OCI-LY7 (cell line): ENCODE measurements at regions not wholly inside any gene's neighbourhood (a gene's known extent, or its start where the extent isn't known, plus 50 kb on each side); places are given as distances from the start of the nearest gene placed in this dataset.
"Not testable (repeated sequence)": the region's sequence is repeated elsewhere in the genome, so short reads cannot be mapped to it uniquely, and the experiment has no call there.

Experiments used
- BruUV-seq: library from RNA; stranded (reverse); fragments of 400-500 nt; replicated peaks from 2 replicates; lab custom pipeline; 2021; lab: Mats Ljungman, UMichigan
- CTCF ChIA-PET: fragments of 300-600 bp; sonication (Branson Sonifier 250); formaldehyde crosslinking; loops from one replicate; lab custom pipeline; 2022; ENCODE audit warnings: antibody characterized with exemption; ENCODE audit not compliant: unreplicated experiment; lab: Charles Lee
- POLR2A ChIA-PET: fragments of 300-600 bp; sonication (Branson Sonifier 250); formaldehyde crosslinking; loops from one replicate; lab custom pipeline; 2022; ENCODE audit warnings: antibody characterized with exemption; lab: Charles Lee
- DNase-seq: peaks from one replicate; pipeline ENCODE4 v3.0.0-alpha.2; 2015; ENCODE audit warnings: low spot score
- H2AFZ ChIP-seq: fragments of 200-600 bp; sonication (generic), shearing (Covaris generic); 2 replicates; pipeline ENCODE4 v1.6.1; 2014; ENCODE audit warnings: mild to moderate bottlenecking, antibody characterized with exemption, low read length, moderate library complexity
- H3K27ac ChIP-seq: fragments of 200-600 bp; sonication (generic); 2 replicates; pipeline ENCODE4 v1.5.1; 2014; ENCODE audit warnings: mixed run types, low read depth, mild to moderate bottlenecking, moderate library complexity, low read length, inconsistent platforms; ENCODE audit not compliant: poor library complexity, severe bottlenecking
- H3K36me3 ChIP-seq: fragments of 200-600 bp; sonication (generic); 2 replicates; pipeline ENCODE4 v1.6.1; 2014; ENCODE audit warnings: mild to moderate bottlenecking, antibody characterized with exemption, low read length, moderate library complexity, mixed read lengths; ENCODE audit not compliant: insufficient read depth
- H3K4me1 ChIP-seq: fragments of 200-600 bp; sonication (generic); 2 replicates; pipeline ENCODE4 v1.5.1; 2014; ENCODE audit warnings: mild to moderate bottlenecking, low read length; ENCODE audit not compliant: insufficient read depth, poor library complexity, severe bottlenecking
- H3K4me2 ChIP-seq: fragments of 200-600 bp; sonication (generic); 2 replicates; pipeline ENCODE4 v1.6.1; 2014; ENCODE audit warnings: mild to moderate bottlenecking, low read length
- H3K4me3 ChIP-seq: fragments of 200-600 bp; sonication (generic); 2 replicates; pipeline ENCODE4 v1.5.1; 2014; ENCODE audit warnings: mild to moderate bottlenecking, low read depth, low read length; ENCODE audit not compliant: poor library complexity, severe bottlenecking
- H3K79me2 ChIP-seq: fragments of 200-600 bp; sonication (generic); 2 replicates; pipeline ENCODE4 v1.6.1; 2016; ENCODE audit warnings: low read depth, mild to moderate bottlenecking, low read length, moderate library complexity, mixed read lengths; ENCODE audit not compliant: insufficient read depth
- H3K9me2 ChIP-seq: fragments of 200-600 bp; sonication (generic); 2 replicates; pipeline ENCODE4 v1.6.1; 2016; ENCODE audit warnings: mild to moderate bottlenecking, low read length, mixed read lengths; ENCODE audit not compliant: insufficient read depth
- H3K9me3 ChIP-seq: fragments of 200-600 bp; sonication (generic); 2 replicates; pipeline ENCODE4 v1.6.1; 2014; ENCODE audit warnings: mild to moderate bottlenecking, mixed run types, low read length, mixed read lengths
- H4K20me1 ChIP-seq: fragments of 200-600 bp; sonication (generic); 2 replicates; pipeline ENCODE4 v1.6.1; 2014; ENCODE audit warnings: mild to moderate bottlenecking, antibody characterized with exemption, low read length, moderate library complexity, mixed read lengths; ENCODE audit not compliant: insufficient read depth
- intact Hi-C: fragments of 100-400 bp; cut with micrococcal nuclease; formaldehyde crosslinking; loops from one replicate; pipeline ENCODE4 v1.10.0; 2022; ENCODE audit not compliant: unreplicated experiment

GRCh38 chr22:15799935-15800334, 110.1 kb downstream of the POTEH start:
- CTCF ChIA-PET, H3K4me3 ChIP-seq, intact Hi-C loops, BruUV-seq, H3K4me1 ChIP-seq, H2AFZ ChIP-seq, H3K9me3 ChIP-seq, H4K20me1 ChIP-seq, H3K4me2 ChIP-seq, DNase-seq, POLR2A ChIA-PET, H3K9me2 ChIP-seq, H3K79me2 ChIP-seq, H3K27ac ChIP-seq, H3K36me3 ChIP-seq: not testable (repeated sequence)

- H4K20me1 ChIP-seq, POLR2A ChIA-PET, H3K4me3 ChIP-seq, CTCF ChIA-PET, H3K4me2 ChIP-seq, DNase-seq, H3K79me2 ChIP-seq, H2AFZ ChIP-seq, intact Hi-C loops, H3K4me1 ChIP-seq, BruUV-seq, H3K9me2 ChIP-seq, H3K9me3 ChIP-seq, H3K27ac ChIP-seq, H3K36me3 ChIP-seq: not testable (repeated sequence)
Measured at GRCh38 chr22:15811141-15811540, 121.3 kb downstream of the POTEH start.

GRCh38 chr22:15815783-15816182, 126.0 kb downstream of the POTEH start:
- not testable (repeated sequence) for BruUV-seq

GRCh38 chr22:15816470-15816869, 126.6 kb downstream of the POTEH start:
- intact Hi-C loops, CTCF ChIA-PET: not testable (repeated sequence)

More at GRCh38 chr22:15815783-15816182, 126.0 kb downstream of the POTEH start:
- H3K27ac ChIP-seq, H3K36me3 ChIP-seq, H3K9me2 ChIP-seq, H2AFZ ChIP-seq, H3K79me2 ChIP-seq, DNase-seq, H3K4me2 ChIP-seq, H4K20me1 ChIP-seq, H3K9me3 ChIP-seq, H3K4me1 ChIP-seq, CTCF ChIA-PET, intact Hi-C loops, POLR2A ChIA-PET, H3K4me3 ChIP-seq: not testable (repeated sequence)

GRCh38 chr22:15817264-15817663, 127.4 kb downstream of the POTEH start:
- CTCF ChIA-PET, intact Hi-C loops, BruUV-seq: not testable (repeated sequence)

More at GRCh38 chr22:15816470-15816869, 126.6 kb downstream of the POTEH start:
- H3K36me3 ChIP-seq, H4K20me1 ChIP-seq, H3K4me3 ChIP-seq, H2AFZ ChIP-seq, DNase-seq, BruUV-seq, H3K4me1 ChIP-seq, H3K79me2 ChIP-seq, H3K27ac ChIP-seq, H3K9me2 ChIP-seq, H3K4me2 ChIP-seq, POLR2A ChIA-PET, H3K9me3 ChIP-seq: not testable (repeated sequence)

GRCh38 chr22:15819886-15820285, 130.1 kb downstream of the POTEH start:
- H3K9me2 ChIP-seq, CTCF ChIA-PET, H3K4me1 ChIP-seq, BruUV-seq, POLR2A ChIA-PET, H3K9me3 ChIP-seq, H3K79me2 ChIP-seq, H4K20me1 ChIP-seq, H3K36me3 ChIP-seq, DNase-seq, intact Hi-C loops, H3K4me2 ChIP-seq, H2AFZ ChIP-seq, H3K4me3 ChIP-seq, H3K27ac ChIP-seq: not testable (repeated sequence)

More at GRCh38 chr22:15817264-15817663, 127.4 kb downstream of the POTEH start:
- H4K20me1 ChIP-seq, H3K9me3 ChIP-seq, H2AFZ ChIP-seq, H3K4me3 ChIP-seq, H3K36me3 ChIP-seq, H3K4me2 ChIP-seq, H3K27ac ChIP-seq, DNase-seq, POLR2A ChIA-PET, H3K9me2 ChIP-seq, H3K4me1 ChIP-seq, H3K79me2 ChIP-seq: not testable (repeated sequence)

- BruUV-seq, POLR2A ChIA-PET: not testable (repeated sequence)
Measured at GRCh38 chr22:15821088-15821487, 131.3 kb downstream of the POTEH start.

More at GRCh38 chr22:15821088-15821487, 131.3 kb downstream of the POTEH start:
- H3K27ac ChIP-seq, H2AFZ ChIP-seq, intact Hi-C loops, H3K9me2 ChIP-seq, DNase-seq, H3K79me2 ChIP-seq, H4K20me1 ChIP-seq, H3K36me3 ChIP-seq, H3K9me3 ChIP-seq, H3K4me2 ChIP-seq, H3K4me1 ChIP-seq, H3K4me3 ChIP-seq, CTCF ChIA-PET: not testable (repeated sequence)
